Activated naive CD8-positive, alpha-beta T cell treated with anti-CD3 and anti-CD28 coated beads, Interleukin-2, amount 50 U/mL, for 24 hours (primary cell): ENCODE measurements at regions not wholly inside any gene's neighbourhood (a gene's known extent, or its start where the extent isn't known, plus 50 kb on each side); places are given as distances from the start of the nearest gene placed in this dataset.
"Not testable (repeated sequence)": the region's sequence is repeated elsewhere in the genome, so short reads cannot be mapped to it uniquely, and the experiment has no call there.

Source experiments
- ATAC-seq: fragments of 150-1000 bp; cut with Tn5 transposase; one replicate; pipeline ENCODE4 v1.10.0; 2021
- DNase-seq: peaks from one replicate; pipeline ENCODE4 v3.0.0; 2021
- H3K27ac Mint-ChIP-seq: one replicate; pipeline ENCODE4 v1.8.0; 2021; ENCODE audit warnings: mild to moderate bottlenecking, mixed read lengths
- H3K27me3 Mint-ChIP-seq: one replicate; pipeline ENCODE4 v1.8.0; 2021; ENCODE audit warnings: mixed read lengths
- H3K36me3 Mint-ChIP-seq: one replicate; pipeline ENCODE4 v1.8.0; 2021; ENCODE audit warnings: low read depth, mixed read lengths
- H3K4me1 Mint-ChIP-seq: one replicate; pipeline ENCODE4 v1.8.0; 2021; ENCODE audit warnings: mixed read lengths
- H3K4me3 Mint-ChIP-seq: one replicate; pipeline ENCODE4 v1.8.0; 2021; ENCODE audit warnings: mild to moderate bottlenecking, moderate library complexity, mixed read lengths
- H3K9me3 Mint-ChIP-seq: one replicate; pipeline ENCODE4 v1.8.0; 2021; ENCODE audit warnings: mixed read lengths

- no peaks in the 10 kb centered on the region for H3K4me1 Mint-ChIP-seq
- no peaks in the 10 kb centered on the region for H3K36me3 Mint-ChIP-seq
- no peak overlapping the region for H3K4me3 Mint-ChIP-seq
- DNase-seq (no peak), ATAC-seq (no peak)
- no peaks in the 10 kb centered on the region for H3K27me3 Mint-ChIP-seq
- no peaks in the 10 kb centered on the region for H3K9me3 Mint-ChIP-seq
- no peak overlapping the region for H3K27ac Mint-ChIP-seq
Measured at GRCh38 chr6:140398076-140398475, 1023.6 kb upstream of the CITED2 start.

DNA sequence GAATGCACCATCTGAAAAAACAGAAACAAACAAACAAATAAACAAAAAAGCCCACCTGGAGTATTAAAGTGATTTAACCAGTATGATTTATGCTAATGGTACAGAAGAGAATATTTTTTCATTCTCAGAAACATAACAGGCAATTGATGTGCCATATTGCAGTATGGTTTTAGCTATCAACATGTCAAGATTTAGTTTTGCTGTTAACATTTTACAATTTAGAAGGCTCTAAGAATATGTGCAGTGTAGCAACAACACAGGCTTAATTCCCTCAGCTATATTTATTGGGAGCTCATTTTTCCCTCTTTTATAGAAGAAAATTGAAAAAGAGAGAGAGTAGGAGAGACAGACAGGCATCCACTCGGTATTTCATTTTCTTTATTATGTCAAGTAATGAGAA lies 1022.7 kb upstream of the CITED2 start:
- no peak overlapping the region for H3K4me3 Mint-ChIP-seq
- ATAC-seq (no peak), DNase-seq (no peak)
- no peak overlapping the region for H3K27ac Mint-ChIP-seq
- no peaks in the 10 kb centered on the region for H3K9me3 Mint-ChIP-seq
- no peaks in the 10 kb centered on the region for H3K36me3 Mint-ChIP-seq
- H3K27me3 Mint-ChIP-seq, result no peaks in the 10 kb centered on the region
- no peaks in the 10 kb centered on the region for H3K4me1 Mint-ChIP-seq

DNA sequence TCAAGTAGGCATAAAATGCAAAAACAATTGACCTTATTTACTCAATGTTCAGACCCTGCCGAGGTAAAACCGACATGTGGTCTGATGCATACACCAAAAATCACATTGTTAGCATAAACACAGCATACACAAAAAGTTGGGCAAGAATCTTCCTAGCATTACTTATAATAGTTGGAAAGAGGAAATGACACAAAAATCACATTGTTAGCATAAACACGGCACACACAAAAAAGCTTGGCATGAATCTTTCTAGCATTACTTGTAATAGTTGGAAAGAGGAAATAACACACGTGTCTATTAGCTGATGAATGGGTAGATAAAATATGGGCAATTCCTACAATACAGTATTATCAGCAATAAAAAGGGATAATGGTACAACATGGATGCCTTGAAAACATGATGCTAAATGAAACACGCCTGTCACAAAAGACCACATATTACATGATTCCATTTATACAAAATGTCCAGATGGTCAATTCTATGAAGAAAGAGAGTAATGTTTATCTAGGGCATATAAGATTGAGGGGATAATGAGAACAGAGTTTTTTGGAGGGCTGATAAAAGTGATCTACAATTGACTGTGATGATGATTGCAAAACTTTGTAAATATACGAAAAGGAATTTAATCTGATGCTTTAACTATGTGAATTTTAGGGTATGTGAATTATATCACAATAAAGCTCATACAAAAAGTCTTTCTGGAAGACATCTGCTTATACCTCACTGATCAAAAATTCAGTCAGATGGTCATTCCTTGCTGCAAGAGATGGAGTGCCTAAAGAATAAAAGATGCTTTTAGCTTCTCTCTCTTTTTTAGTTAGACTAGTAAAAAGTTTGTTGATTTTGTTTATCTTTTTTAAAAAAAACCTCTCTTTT lies 1019.5 kb upstream of the CITED2 start:
- Mint-ChIP-seq H3K4me1 (no peaks in the 10 kb centered on the region), H3K9me3 (no peaks in the 10 kb centered on the region), H3K36me3 (no peaks in the 10 kb centered on the region), H3K4me3 (no peak overlapping the region), H3K27me3 (peaks cover 6% of the 10 kb centered on the region), H3K27ac (no peak overlapping the region)
- ATAC-seq (no peak), DNase-seq (no peak)

- no peak overlapping the region for H3K4me3 Mint-ChIP-seq
- H3K36me3 Mint-ChIP-seq, result no peaks in the 10 kb centered on the region
- DNase-seq, result no peak
- no peaks in the 10 kb centered on the region for H3K4me1 Mint-ChIP-seq
- no peak for ATAC-seq
- no peak overlapping the region for H3K27ac Mint-ChIP-seq
- H3K9me3 Mint-ChIP-seq, result no peaks in the 10 kb centered on the region
- peaks cover 8% of the 10 kb centered on the region for H3K27me3 Mint-ChIP-seq
Measured at GRCh38 chr6:140388815-140389214, 1014.4 kb upstream of the CITED2 start.

GRCh38 chr6:140388192-140388802 lies 1013.8 kb upstream of the CITED2 start:
- ATAC-seq (no peak), DNase-seq (no peak)
- Mint-ChIP-seq H3K4me1 (no peaks in the 10 kb centered on the region), H3K9me3 (no peaks in the 10 kb centered on the region), H3K27ac (no peak overlapping the region), H3K27me3 (peaks cover 8% of the 10 kb centered on the region), H3K36me3 (no peaks in the 10 kb centered on the region), H3K4me3 (no peak overlapping the region)

DNA sequence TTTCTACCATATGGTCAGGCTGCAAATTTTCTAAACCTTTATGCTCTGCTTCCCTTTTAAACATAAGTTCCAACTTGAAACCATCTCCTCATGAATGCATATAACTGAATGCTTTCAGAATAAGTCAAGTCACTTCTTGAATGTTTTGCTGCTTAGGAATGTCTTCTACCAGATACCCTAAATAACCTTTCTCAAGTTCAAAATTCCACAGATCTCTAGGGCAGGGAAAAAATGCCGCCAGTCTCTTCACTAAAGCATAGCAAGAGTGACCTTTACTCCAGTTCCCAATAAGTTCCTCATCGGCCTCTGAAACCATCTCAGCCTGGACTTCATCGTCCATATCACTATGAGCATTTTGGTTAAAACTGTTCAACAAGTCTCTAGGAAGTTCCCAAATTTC lies 1011.2 kb upstream of the CITED2 start:
- no peak for ATAC-seq
- H3K4me1 Mint-ChIP-seq, result no peaks in the 10 kb centered on the region

GRCh38 chr6:140382355-140382754 lies 1007.9 kb upstream of the CITED2 start:
- H3K27me3 Mint-ChIP-seq, result peaks cover 2% of the 10 kb centered on the region
- DNase-seq (no peak), ATAC-seq (no peak)
- no peaks in the 10 kb centered on the region for H3K4me1 Mint-ChIP-seq
- H3K4me3 Mint-ChIP-seq, result no peak overlapping the region
- no peaks in the 10 kb centered on the region for H3K9me3 Mint-ChIP-seq
- H3K27ac Mint-ChIP-seq, result no peak overlapping the region
- no peaks in the 10 kb centered on the region for H3K36me3 Mint-ChIP-seq

More for the DNA sequence above, 1011.2 kb upstream of the CITED2 start:
- Mint-ChIP-seq H3K36me3 (no peaks in the 10 kb centered on the region), H3K9me3 (no peaks in the 10 kb centered on the region), H3K4me3 (no peak overlapping the region), H3K27ac (no peak overlapping the region), H3K27me3 (peaks cover 5% of the 10 kb centered on the region)
- DNase-seq, result no peak

- Mint-ChIP-seq H3K27me3 (peaks cover 2% of the 10 kb centered on the region), H3K4me1 (no peaks in the 10 kb centered on the region)
- DNase-seq, result no peak
Measured at GRCh38 chr6:140380427-140381218, 1006.2 kb upstream of the CITED2 start.

DNA sequence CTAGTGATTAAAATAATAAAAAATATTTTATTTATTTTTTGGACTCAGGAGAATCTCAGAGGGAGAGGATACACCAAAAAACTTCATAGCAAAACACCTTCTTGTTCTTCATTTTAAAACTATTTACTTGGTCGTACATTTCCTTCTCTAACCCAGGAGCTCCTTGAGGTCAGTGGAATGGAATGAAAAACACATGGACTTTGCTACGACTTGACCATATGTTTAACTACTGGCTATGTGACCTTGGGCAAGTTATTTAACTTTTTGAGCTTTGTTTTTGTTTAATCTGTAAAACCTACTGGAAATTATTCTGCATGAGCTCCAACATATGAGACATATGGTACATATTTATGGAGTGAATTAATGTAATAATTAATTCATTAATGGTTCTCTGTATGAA lies 1005.5 kb upstream of the CITED2 start:
- ATAC-seq (no peak), DNase-seq (no peak)
- H3K36me3 Mint-ChIP-seq, result no peaks in the 10 kb centered on the region
- H3K9me3 Mint-ChIP-seq, result no peaks in the 10 kb centered on the region
- H3K27ac Mint-ChIP-seq, result no peak overlapping the region
- no peaks in the 10 kb centered on the region for H3K4me1 Mint-ChIP-seq
- peaks cover 2% of the 10 kb centered on the region for H3K27me3 Mint-ChIP-seq
- no peak overlapping the region for H3K4me3 Mint-ChIP-seq

More at GRCh38 chr6:140380427-140381218, 1006.2 kb upstream of the CITED2 start:
- ATAC-seq, result no peak
- H3K4me3 Mint-ChIP-seq, result no peak overlapping the region
- no peak overlapping the region for H3K27ac Mint-ChIP-seq
- H3K9me3 Mint-ChIP-seq, result no peaks in the 10 kb centered on the region
- no peaks in the 10 kb centered on the region for H3K36me3 Mint-ChIP-seq

GRCh38 chr6:140376209-140376608 lies 1001.8 kb upstream of the CITED2 start:
- no peaks in the 10 kb centered on the region for H3K27me3 Mint-ChIP-seq
- H3K27ac Mint-ChIP-seq, result no peak overlapping the region
- H3K4me1 Mint-ChIP-seq, result no peaks in the 10 kb centered on the region
- ATAC-seq, result no peak
- DNase-seq, result no peak
- no peaks in the 10 kb centered on the region for H3K9me3 Mint-ChIP-seq
- no peak overlapping the region for H3K4me3 Mint-ChIP-seq
- H3K36me3 Mint-ChIP-seq, result no peaks in the 10 kb centered on the region

GRCh38 chr6:140373728-140374127 lies 999.3 kb upstream of the CITED2 start:
- not testable (repeated sequence) for H3K9me3 Mint-ChIP-seq, ATAC-seq, DNase-seq, H3K27ac Mint-ChIP-seq, H3K36me3 Mint-ChIP-seq, H3K27me3 Mint-ChIP-seq, H3K4me3 Mint-ChIP-seq, H3K4me1 Mint-ChIP-seq

- Mint-ChIP-seq H3K27me3 (no peaks in the 10 kb centered on the region), H3K27ac (no peak overlapping the region), H3K4me3 (no peak overlapping the region), H3K9me3 (no peaks in the 10 kb centered on the region), H3K36me3 (no peaks in the 10 kb centered on the region), H3K4me1 (no peaks in the 10 kb centered on the region)
- DNase-seq (no peak), ATAC-seq (no peak)
Measured at GRCh38 chr6:140372064-140372463, 997.6 kb upstream of the CITED2 start.

- H3K9me3 Mint-ChIP-seq, result no peaks in the 10 kb centered on the region
- no peaks in the 10 kb centered on the region for H3K4me1 Mint-ChIP-seq
- ATAC-seq (no peak), DNase-seq (no peak)
- no peaks in the 10 kb centered on the region for H3K36me3 Mint-ChIP-seq
- H3K4me3 Mint-ChIP-seq, result no peak overlapping the region
- H3K27ac Mint-ChIP-seq, result no peak overlapping the region
- no peaks in the 10 kb centered on the region for H3K27me3 Mint-ChIP-seq
Measured at GRCh38 chr6:140370976-140371870, 996.8 kb upstream of the CITED2 start.

GRCh38 chr6:140370441-140370840 lies 996.0 kb upstream of the CITED2 start:
- DNase-seq (no peak), ATAC-seq (no peak)
- Mint-ChIP-seq H3K4me3 (no peak overlapping the region), H3K27ac (no peak overlapping the region), H3K36me3 (no peaks in the 10 kb centered on the region), H3K4me1 (no peaks in the 10 kb centered on the region), H3K9me3 (no peaks in the 10 kb centered on the region), H3K27me3 (no peaks in the 10 kb centered on the region)
